Effector CD8-positive, alpha-beta T cell (primary cell): ENCODE measurements at regions not wholly inside any gene's neighbourhood (a gene's known extent, or its start where the extent isn't known, plus 50 kb on each side); places are given as distances from the start of the nearest gene placed in this dataset.

Source experiments
- DNase-seq: peaks from one replicate; lab custom pipeline; 2025; lab: John Stamatoyannopoulos, UW

DNA sequence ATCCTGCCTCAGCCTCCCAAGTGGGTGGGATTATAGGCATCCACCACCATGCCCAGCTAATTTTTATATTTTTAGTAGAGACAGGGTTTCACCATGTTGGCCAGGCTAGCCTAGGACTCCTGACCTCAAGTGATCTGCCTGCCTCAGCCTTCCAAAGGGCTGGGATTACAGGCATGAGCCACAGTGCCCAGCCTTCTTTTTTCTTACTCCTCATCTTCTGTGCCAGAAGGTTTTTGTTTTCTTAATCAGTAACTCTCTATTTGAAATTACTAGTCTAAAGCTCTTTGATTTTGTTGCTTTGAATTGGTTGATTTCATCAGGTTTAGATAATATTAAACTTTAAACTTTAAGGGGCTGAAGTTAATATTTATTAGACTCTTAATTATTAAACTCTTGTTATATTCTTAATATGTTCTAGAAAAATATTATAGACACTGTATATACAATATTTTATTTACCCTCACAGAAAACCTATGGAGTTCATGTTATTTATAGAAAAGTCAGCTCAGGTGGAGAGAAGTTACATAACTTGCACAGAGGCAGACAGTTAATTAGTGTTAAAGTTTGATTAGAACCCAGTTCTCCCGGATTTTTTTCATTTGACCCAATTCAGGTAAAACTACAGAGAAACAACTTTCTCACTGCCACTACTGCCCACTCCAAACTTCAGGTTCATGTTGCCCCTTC lies 177.4 kb upstream of the SGK1 start:
- no peak for DNase-seq

GRCh38 chr6:134493789-134494188 lies 175.9 kb upstream of the SGK1 start:
- DNase-seq: no peak

GRCh38 chr6:134491477-134491876 lies 173.6 kb upstream of the SGK1 start:
- DNase-seq: no peak

DNA sequence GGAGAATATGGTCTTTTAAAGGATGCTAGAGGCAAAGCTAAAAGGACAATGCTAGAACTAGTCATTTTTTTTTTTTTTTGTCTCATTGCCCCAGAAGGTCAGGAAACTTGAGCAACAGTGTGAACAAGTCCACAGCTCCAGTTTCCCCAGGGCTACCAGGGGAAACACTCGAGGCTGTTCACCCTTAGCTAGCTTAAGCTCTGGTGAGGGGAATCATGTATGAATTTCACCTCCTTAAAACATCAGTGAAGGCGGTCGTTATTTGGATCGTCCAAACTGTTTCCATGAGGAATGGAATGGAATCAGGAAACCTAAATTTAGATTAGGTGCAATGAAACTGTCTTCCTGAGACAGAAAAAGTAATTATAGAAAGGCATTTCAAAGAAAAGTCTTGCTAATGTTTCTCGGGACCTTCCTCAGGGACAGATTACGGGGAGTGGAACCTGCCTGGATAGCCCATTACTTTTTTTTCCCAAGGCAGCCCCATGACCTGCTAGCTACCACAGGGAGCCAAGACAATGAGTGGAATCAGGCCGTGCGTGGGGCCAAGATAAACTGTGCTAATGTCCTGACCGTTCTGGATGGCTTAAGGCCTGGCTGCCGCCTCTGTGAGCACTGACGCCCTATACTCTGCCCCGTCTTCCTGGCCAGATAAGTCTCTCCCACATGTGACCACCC lies 164.8 kb upstream of the SGK1 start:
- DNase-seq: no peak

GRCh38 chr6:134481966-134482365 lies 164.1 kb upstream of the SGK1 start:
- no peak for DNase-seq

- DNase-seq: no peak
Observed at GRCh38 chr6:134480593-134480992, 162.7 kb upstream of the SGK1 start.

GRCh38 chr6:134478764-134479399 lies 161.0 kb upstream of the SGK1 start:
- DNase-seq: no peak

GRCh38 chr6:134477991-134478635 lies 160.2 kb upstream of the SGK1 start:
- DNase-seq: no peak

DNA sequence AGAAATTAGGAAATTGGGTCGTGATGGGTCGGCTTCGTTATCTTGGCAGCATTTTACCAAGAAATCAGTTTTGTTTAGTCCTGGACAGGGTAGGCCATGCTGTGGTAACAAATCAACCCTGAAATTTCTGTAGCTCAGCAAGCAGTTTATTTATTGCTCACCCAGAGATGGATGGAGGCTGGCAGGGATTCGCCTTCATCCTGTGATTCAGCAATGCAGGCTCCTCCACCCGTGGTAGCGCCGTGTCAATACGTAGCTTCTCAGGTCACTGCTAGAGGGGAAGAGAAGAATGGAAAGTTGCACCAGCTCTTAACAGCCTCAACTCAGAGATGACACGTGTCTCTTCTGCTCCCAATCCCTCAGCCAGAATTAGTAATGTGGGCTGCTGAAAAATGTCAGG lies 157.0 kb upstream of the SGK1 start:
- DNase-seq: no peak

DNA sequence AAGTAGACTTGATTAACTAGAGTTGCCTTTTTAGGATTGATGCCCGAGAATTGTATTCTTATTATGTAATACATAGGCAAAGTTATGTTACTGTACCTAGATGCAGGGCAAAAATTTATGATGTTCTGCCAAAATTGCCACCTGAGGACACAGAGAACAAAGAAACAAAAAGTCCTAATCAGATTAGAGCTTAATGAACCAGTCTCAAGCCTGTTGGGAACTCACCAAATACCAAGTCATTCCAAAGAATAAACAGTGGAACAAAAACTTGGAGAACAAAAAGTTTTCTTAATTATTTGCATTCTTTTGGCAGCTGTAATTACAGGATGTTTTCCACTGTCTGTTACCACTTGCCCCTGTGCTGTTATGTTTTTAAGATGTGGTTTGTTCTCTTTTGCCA lies 154.7 kb upstream of the SGK1 start:
- no peak for DNase-seq

GRCh38 chr6:134472046-134472445 lies 154.1 kb upstream of the SGK1 start:
- DNase-seq: no peak

DNA sequence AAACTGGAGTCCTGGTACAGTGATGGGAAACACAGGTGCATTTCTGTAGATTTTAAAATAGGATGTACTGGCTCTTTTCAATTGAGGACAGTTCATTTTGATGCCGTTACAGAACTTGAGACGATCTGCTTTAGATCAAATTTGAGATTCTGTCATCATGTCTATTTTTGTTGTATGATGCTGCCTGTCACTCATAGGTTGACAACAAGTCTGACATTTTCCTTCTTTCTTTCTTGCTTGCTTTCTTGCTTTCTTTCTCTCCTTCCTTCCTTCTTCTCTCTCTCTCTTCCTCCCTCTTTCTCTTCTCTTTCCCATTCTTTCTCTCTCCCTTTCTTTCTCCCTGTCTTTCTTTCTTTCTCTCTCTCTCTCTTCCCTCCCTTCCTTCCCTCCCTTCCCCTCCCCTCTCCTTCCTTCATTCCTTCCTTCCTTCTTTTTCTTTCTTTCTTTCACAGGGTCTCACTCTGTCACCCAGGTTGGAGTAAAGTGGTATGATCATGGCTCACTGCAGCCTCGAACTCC lies 152.6 kb upstream of the SGK1 start:
- no peak for DNase-seq

DNA sequence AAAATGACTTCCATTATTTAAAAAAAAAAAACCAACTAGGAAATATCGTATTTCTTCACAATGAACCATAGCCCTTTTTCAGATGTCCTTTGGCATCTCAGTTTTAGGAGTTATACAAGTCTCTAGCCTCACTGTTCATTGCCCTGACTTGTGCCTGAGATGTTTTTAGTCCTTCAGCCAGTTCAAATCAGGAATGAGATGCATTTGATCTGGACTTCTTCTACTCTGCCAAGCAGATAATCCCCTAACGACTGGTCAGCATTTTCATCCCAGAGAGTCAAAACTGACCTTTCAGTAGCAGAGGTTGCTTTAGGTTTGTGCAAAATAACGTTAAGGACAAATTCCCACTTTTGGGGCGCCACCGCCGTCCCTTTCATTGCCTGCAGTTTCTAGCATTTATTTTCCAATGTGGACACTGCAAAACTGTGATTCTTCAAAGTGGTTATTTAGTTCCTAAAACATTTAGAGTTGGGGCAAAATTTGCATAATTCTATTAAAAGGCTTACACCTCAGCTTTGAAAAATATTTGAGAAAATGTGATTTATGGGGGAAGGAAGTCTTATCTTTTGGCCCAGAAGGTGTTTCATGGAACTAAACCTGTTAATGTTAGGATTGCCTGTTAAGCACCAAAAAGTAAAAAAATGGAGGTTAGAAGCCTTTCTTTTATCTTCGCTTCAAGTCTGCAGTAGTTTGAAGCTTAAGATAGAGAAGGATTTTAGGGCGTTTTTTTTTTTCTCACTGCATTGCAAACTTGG lies 152.0 kb upstream of the SGK1 start:
- DNase-seq: no peak

DNA sequence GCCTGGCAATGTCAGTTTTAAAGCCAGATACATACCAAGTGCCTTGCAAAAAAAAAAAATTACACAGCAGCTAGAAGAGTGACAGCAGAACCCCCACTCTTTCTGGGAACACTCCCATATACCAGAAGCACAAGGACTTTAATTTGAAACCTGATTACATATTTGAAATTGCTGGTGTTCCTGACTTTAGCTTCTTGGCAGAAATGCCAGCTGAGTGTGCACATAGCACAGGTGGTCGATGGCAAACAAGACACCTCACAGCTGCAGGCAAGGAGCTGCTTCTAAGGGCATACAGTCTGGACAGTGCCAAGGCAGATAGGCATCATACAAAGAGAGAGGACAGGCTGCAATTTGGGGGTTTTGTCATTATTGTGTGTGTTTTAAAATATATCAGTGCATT lies 150.7 kb upstream of the SGK1 start:
- no peak for DNase-seq

- no peak for DNase-seq
Observed at GRCh38 chr6:134467620-134468019, 149.7 kb upstream of the SGK1 start.

- DNase-seq: no peak
Observed at GRCh38 chr6:134466771-134467525, 149.0 kb upstream of the SGK1 start.

DNA sequence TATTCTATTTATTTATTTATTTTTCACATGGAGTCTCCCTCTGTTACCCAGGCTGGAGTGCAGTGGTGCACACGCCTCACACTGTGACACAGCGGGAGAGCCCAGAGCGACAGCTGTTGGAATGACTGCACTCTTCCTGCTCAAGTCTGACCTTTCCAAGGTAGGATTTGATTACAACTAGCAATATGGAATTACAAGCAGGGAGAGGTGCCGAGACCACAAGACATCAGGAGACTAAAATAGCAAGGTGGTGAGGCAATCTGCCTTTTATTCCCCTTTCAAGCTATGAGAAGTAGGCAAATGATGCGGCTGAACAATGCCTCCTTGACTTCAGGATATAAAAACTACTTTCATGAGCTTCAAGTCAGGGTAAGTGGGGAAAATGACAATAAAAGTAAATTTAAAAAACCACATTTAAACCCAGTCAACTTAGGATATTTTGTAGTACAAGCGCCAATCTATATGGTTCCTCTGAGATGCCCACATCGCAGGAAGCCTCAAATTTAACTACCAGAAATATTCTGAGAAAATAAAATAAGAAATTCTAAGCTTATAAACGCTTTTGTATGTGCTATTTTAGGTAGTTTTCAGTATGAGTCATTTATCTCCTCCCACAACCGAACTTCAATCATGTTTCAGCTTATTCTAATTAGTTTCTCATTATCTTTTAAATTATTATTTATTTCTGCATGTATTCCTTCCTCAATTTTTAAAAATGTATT lies 146.9 kb upstream of the SGK1 start:
- no peak for DNase-seq

GRCh38 chr6:134458857-134459657 lies 141.1 kb upstream of the SGK1 start:
- no peak for DNase-seq

GRCh38 chr6:134457941-134458340 lies 140.0 kb upstream of the SGK1 start:
- no peak for DNase-seq

DNA sequence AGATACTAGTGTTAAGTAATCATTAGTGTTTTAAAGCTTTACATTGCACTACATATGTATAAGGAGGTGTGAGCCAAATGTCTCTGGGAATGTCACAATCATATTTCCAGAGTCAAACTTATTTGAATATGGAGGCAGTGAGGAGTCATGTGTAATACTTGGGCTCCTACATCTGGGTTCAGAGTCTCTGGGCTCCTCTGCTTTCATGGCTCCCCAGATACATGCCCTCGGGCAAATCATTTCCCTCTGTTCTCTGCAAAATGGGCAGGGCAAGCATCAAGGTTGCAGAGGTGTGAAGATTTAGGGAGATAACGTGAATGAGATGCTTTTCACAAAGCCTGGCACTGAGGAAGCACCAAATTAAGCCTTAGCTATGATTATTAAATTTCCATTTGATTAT lies 138.3 kb upstream of the SGK1 start:
- DNase-seq: no peak
